Kidney (tissue), 13 donors: ENCODE measurements at regions not wholly inside any gene's neighbourhood (a gene's known extent, or its start where the extent isn't known, plus 50 kb on each side); places are given as distances from the start of the nearest gene placed in this dataset.
A peak's percentile ranks its signal among the peaks of the same experiment; 100 is the strongest.

ENCODE experiments used
- DNase-seq, 5 donors: peaks; one replicate each; pipeline ENCODE4 v3.0.0-alpha.2; 2013 to 2020
- FAIRE-seq: peaks from 2 replicates; lab custom pipeline; 2012; peaks lifted over from hg19 to GRCh38; lab: Jason Lieb, UNC
- H3K27ac ChIP-seq, 2 donors: one replicate each; pipeline ENCODE4 v1.7.0; 2013; ENCODE audit warnings: low read depth in 2 of 2, low read length in 2 of 2, inconsistent platforms in 1 of 2
- H3K27me3 ChIP-seq: one replicate; pipeline ENCODE4 v1.7.1; 2013; ENCODE audit warnings: low read length, inconsistent platforms; ENCODE audit not compliant: control insufficient read depth, insufficient read depth
- H3K36me3 ChIP-seq, 3 donors: one replicate each; pipeline versions ENCODE4 v1.7.0 to v1.7.1; 2013; ENCODE audit warnings: low read length in 3 of 3, control low read depth in 1 of 3, inconsistent platforms in 1 of 3; ENCODE audit not compliant: insufficient read depth in 3 of 3, control insufficient read depth in 2 of 3
- H3K4me1 ChIP-seq, 3 donors: one replicate each; pipeline versions ENCODE4 v1.7.0 to v1.7.1; 2013; ENCODE audit warnings: low read length in 3 of 3, inconsistent platforms in 1 of 3, low read depth in 1 of 3; ENCODE audit not compliant: control insufficient read depth in 2 of 3, insufficient read depth in 2 of 3
- H3K4me3 ChIP-seq, 3 donors: one replicate each; pipeline versions ENCODE4 v1.7.0 to v1.8.1; 2013; ENCODE audit warnings: low read length in 3 of 3, control low read depth in 1 of 3, inconsistent platforms in 1 of 3
- H3K9ac ChIP-seq, 3 donors: one replicate each; pipeline versions ENCODE4 v1.7.0 to v1.7.1; 2013; ENCODE audit warnings: low read length in 3 of 3, control low read depth in 1 of 3, inconsistent platforms in 1 of 3
- H3K9me3 ChIP-seq, 3 donors: one replicate each; pipeline versions ENCODE4 v1.7.0 to v1.7.1; 2013; ENCODE audit warnings: low read length in 3 of 3, control low read depth in 1 of 3, inconsistent platforms in 1 of 3; ENCODE audit not compliant: control insufficient read depth in 2 of 3, insufficient read depth in 1 of 3
- intact Hi-C: fragments of 100-400 bp; cut with DNase I; formaldehyde crosslinking; loops from one replicate; pipeline ENCODE4 v1.11.1; 2022
- TF ChIP-seq, protein P1 (sequence below): IDR thresholded peaks from 3 replicates; pipeline ENCODE4 v1.5.1; 2012; ENCODE audit warnings: mild to moderate bottlenecking, moderate library complexity, borderline replicate concordance; ENCODE audit not compliant: insufficient read depth; ENCODE audit errors: extremely low read depth
- donor health status: control.
- donor health status: control.
- donor health status: control.
- donor health status: control.
- donor health status: control.
- donor health status: DM: yes; HTN: yes; CAD: no.
- donor health status: Normal renal cell carcinoma (clear cell type).

DNA sequence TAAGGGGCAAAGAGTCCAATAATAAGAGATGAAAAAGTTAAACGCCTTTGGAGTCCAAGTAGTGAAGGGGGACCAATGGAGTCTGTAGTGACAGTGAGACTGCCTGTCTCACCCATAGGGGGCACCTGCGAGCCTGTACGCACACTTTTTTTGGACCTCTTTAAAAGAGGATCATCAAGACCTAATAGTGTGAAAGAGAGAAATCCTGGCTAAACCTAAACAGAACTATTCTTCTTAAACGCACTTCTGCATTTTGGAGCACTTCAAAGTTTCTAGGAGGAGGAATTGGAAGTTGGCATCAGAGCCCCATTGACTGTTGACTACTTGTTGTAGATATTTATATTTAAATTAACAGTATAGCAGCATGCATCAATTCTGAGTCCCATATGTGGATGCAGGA lies 636.1 kb upstream of the KLF4 start:
- H3K4me3 ChIP-seq: no peak overlapping the region
- H3K9ac ChIP-seq: no peak overlapping the region
- TF ChIP-seq, protein P1, sequence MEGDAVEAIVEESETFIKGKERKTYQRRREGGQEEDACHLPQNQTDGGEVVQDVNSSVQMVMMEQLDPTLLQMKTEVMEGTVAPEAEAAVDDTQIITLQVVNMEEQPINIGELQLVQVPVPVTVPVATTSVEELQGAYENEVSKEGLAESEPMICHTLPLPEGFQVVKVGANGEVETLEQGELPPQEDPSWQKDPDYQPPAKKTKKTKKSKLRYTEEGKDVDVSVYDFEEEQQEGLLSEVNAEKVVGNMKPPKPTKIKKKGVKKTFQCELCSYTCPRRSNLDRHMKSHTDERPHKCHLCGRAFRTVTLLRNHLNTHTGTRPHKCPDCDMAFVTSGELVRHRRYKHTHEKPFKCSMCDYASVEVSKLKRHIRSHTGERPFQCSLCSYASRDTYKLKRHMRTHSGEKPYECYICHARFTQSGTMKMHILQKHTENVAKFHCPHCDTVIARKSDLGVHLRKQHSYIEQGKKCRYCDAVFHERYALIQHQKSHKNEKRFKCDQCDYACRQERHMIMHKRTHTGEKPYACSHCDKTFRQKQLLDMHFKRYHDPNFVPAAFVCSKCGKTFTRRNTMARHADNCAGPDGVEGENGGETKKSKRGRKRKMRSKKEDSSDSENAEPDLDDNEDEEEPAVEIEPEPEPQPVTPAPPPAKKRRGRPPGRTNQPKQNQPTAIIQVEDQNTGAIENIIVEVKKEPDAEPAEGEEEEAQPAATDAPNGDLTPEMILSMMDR: peak; percentile 1
- no peaks in the 10 kb centered on the region for H3K27me3 ChIP-seq
- H3K9me3 ChIP-seq: no peaks in the 10 kb centered on the region
- no peaks in the 10 kb centered on the region for H3K36me3 ChIP-seq
- intact Hi-C loops: no loop called here
- no peaks in the 10 kb centered on the region for H3K4me1 ChIP-seq
- FAIRE-seq (no peak), DNase-seq (no peak)
- no peak overlapping the region for H3K27ac ChIP-seq

DNA sequence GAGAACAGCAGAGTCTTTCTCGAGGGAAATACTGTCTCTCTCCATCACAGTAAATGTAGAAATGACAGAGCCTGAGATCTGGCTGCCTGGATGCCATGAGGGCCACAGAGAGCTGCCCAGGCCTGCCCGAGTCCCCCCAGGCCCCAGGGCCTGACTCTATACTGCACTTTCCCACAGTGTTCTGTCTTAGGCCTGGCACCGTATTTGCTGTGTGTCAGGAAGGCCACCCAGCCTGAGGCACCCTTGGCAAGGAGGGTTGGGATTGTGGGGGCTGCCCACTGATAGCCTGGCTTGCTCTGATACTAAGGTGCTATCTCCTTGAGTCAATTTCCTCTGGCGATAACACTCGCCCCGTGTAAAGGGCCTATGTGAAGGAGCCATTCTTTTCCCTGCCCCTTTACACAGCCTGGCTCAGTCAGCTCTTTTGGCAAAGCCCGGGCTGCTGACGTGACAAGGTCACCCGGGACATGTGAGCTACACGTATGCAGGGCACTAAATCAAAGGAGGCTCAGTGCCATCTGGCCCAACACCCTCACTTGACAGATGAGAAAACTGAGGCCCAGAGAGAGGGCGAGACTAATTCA lies 630.1 kb upstream of the KLF4 start:
- no peaks in the 10 kb centered on the region for H3K4me1 ChIP-seq
- H3K4me3 ChIP-seq: no peak overlapping the region
- no peak overlapping the region for H3K9ac ChIP-seq
- DNase-seq: no peak
- no peak for FAIRE-seq
- TF ChIP-seq, protein P1: no peak
- no peaks in the 10 kb centered on the region for H3K9me3 ChIP-seq
- H3K36me3 ChIP-seq: no peaks in the 10 kb centered on the region
- no peak overlapping the region for H3K27ac ChIP-seq
- no peaks in the 10 kb centered on the region for H3K27me3 ChIP-seq
- intact Hi-C loops: no loop called here

DNA sequence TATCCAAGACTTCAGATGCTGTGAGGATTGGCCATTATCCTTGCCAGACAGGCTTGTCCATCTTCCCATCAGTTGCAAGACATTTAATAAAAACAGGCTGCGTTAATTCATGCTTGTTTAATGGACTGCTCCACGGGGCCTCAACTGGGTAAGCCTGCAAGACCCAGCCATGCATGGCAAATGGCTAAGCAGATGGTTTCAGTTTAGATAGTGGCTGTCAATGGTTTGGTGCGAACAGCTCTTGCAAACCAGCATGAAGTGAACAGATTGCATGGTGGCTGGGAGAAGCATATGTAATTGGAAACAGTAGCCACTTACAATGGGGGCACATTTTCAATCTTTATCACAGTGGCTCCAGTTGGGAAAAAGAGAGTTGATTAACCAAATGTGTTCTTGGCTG lies 628.2 kb upstream of the KLF4 start:
- peak in 4 of 5 donors; percentile 12 to 40 (median 36) for DNase-seq
- H3K9ac ChIP-seq: no peak overlapping the region
- no peaks in the 10 kb centered on the region for H3K9me3 ChIP-seq
- no peaks in the 10 kb centered on the region for H3K4me1 ChIP-seq
- TF ChIP-seq, protein P1: no peak
- no peaks in the 10 kb centered on the region for H3K27me3 ChIP-seq
- H3K4me3 ChIP-seq: no peak overlapping the region
- H3K27ac ChIP-seq: no peak overlapping the region
- intact Hi-C loops: no loop called here
- no peaks in the 10 kb centered on the region for H3K36me3 ChIP-seq
- no peak for FAIRE-seq

DNA sequence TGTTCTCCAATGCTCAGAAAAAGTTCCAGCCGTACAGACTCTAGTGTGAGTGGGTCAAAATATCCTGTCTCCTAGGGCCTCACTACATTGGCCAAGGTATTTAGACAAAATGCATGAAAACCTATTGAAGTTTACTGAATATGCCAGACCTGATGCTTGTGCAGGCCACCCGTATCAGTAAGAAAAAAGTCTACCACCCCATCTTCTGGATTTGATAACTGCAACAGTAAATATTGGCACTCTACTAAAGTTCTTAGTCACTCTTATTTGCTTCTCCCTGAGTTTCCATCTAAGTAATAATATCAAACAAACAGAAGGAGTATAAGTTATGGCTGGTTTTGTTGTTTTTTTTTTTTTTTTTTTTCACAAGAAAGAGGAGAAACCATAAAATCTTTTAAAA lies 627.7 kb upstream of the KLF4 start:
- H3K4me1 ChIP-seq: no peaks in the 10 kb centered on the region
- FAIRE-seq: no peak
- no peak overlapping the region for H3K27ac ChIP-seq
- intact Hi-C loops: no loop called here
- H3K9me3 ChIP-seq: no peaks in the 10 kb centered on the region
- TF ChIP-seq, protein P1: no peak
- no peak overlapping the region for H3K4me3 ChIP-seq
- no peaks in the 10 kb centered on the region for H3K36me3 ChIP-seq
- H3K9ac ChIP-seq: no peak overlapping the region
- no peak for DNase-seq
- H3K27me3 ChIP-seq: no peaks in the 10 kb centered on the region
